HG02571 (cell line): ENCODE measurements at regions not wholly inside any gene's neighbourhood (a gene's known extent, or its start where the extent isn't known, plus 50 kb on each side); places are given as distances from the start of the nearest gene placed in this dataset.
"Not testable (repeated sequence)": the region's sequence is repeated elsewhere in the genome, so short reads cannot be mapped to it uniquely, and the experiment has no call there.

Experiments used
- ATAC-seq: cut with Tn5 transposase; IDR thresholded peaks from one replicate; pipeline ENCODE4 v1.9.1; 2021; ENCODE audit warnings: mild to moderate bottlenecking, moderate library complexity; ENCODE audit not compliant: unreplicated experiment

DNA sequence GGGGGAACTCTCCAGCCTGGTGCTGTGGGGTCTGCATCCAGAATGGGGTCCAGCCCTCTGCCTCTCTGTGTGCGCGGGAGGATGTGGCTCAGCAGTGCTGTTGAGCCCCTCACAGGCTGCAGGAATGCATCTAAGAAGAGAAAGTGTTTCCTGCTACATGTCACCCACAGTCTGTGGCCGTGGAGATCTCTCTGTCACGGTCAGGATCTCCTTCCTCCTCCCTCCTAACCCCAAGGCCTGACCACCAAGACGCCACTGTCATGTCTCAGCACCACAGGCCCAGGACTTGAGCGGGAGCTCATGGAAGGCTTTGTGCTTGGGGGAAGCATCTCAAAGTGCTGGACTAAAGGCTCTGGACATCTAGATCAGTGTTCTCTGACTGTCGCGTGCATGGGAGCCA, 90.1 kb downstream of the SREK1 start:
- ATAC-seq: no peak

DNA sequence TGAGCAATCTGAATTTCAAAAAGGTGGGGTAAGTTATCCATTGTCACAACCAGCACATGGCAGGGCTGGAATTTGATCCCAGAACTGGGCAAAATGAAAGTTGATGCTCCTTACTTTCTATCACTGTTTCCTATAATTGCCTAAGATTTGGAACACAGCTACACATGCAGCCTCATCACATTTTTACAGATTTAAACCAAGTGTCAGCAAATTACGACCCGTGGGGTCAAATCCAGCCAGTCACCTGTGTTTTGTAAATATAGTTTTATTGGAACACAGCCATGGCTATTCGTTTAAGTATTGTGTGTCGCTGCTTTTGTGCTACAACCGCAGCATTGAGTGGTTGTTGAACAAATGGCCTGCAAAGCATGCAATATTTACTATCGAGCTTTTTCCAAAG, 94.3 kb downstream of the SREK1 start:
- no peak for ATAC-seq

DNA sequence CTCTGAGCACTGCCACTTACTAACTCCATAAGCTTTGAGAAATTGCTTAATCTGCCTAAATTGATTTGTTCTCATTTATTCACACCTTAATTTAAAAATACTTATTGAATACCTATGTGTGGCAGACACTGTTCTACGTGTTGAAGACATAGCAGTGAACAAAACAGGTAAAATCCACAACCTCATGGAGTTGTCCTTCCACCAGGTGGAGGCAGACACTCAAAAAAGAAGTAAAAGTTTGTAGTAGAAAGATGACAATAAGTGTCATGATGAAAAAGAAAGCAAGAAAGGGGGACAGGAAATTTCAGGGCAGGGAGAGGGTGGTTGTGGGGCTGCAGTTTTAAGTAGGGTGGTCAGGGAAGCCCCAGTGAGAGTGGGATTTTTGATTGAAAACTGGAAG, 94.9 kb downstream of the SREK1 start:
- no peak for ATAC-seq

DNA sequence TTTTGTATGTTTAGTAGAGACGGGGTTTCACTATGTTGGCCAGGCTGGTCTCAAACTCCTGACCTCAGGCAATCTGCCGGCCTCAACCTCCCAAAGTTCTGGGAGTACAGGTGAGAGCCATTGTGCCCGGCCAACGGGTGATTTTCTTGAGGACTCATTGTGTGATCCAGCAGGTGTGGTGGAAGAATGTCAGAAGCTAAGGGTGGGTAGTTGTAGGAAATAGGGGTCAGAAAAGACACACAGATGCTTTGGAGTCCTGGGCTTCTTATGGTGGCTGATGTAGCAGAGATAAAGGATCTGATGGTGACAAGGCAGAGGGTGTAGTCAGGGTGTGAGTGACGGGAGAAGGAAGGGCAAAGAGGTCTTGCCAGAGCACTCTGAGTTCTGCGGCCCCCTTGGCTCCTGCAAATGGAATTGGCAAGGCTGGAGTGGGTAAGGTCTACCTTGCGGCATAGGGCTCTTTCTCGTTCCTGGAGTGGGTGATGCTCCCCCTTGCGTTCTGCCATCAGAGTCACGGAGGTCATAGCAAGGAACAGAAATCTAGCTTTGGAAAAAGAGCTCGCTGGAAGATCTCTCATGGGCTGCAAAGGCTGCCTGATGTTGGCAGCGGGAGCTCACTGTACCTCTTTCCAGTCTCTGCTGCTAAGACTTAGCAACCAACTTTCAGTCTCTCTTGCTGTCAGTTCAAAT, 97.2 kb downstream of the SREK1 start:
- no peak for ATAC-seq

DNA sequence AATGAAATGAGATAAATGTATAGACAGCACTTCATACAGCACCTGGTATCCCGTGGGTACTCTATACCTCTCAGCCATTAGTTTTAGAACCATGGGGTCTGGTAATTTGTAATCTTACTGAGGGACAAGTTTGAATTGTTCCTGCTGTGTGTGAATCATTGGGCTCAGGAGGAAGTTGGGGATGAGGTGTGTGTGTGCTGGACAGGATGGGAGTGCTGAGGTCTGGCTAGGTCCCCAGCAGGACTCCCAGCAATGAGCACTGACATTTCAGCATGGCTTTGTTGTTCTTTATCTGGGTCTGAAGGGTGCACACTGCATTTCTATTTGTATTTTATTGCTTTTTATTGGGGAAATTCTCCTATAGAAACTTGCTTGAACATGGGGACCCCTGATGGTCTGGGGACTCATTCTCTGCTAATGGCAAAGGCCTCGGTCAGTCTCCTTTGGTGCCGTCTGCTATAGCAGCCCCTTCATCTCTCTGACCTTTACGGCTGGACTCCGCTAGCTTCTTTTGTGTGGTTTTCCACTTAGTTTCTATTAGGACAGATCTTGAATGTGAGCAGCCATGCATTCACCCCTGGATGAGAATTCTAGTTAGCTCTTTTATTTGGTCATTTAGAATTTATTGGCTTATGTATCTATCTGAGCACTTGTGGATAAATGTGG, 98.1 kb downstream of the SREK1 start:
- ATAC-seq: no peak

DNA sequence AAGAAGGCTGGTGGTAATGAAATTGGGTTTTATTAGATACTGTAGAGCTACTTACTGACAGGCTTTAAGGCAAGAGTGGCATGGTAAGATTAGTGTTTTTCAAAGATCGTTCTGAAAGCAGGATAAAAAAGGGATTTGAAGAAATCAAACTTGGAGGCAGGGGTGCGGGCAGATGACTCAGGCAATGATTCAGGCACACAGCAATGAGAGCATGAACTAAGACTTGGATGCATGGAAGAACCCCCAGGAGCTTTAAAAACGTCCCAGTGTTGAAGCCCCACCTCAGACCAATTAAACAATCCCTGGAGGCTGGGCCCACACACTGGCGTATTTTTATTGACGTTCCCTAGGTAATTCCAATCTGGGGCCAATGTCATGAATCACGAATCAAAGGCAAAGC, 102.5 kb downstream of the SREK1 start:
- ATAC-seq: no peak

DNA sequence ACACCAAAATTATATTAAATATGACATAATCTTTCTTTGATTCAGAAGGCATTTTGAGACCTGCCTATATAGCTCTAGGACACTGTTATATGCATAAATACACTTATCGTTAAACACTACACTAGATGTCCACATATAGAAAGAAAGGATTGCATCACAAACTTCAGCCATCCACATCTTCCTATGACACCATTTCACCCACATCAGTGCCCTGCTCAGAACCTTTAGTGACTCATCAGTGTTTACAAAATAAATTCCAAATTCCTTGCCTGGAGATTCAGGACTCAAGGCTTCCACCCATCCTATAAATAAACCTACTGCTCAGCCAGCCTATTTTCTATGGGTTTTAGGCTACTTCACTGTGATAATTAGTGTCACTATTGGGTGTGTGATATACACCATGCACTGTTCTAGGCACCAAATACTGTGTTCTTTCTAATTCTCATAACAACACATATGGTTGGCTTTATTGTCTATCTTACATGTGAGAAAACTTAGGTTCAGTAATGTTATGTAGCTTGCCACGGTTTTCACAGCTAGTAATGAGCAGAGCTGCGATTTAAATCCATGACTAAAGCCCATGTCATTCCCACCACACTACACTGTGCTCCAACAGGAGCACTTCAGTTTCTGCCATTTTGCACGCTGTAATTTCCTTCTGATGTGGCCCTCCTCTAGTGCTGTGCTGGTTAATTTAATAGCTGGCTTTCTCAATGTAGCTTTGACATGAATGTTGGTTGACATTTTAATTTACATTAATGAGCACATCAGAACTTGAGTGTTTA, 103.3 kb downstream of the SREK1 start:
- ATAC-seq: no peak

DNA sequence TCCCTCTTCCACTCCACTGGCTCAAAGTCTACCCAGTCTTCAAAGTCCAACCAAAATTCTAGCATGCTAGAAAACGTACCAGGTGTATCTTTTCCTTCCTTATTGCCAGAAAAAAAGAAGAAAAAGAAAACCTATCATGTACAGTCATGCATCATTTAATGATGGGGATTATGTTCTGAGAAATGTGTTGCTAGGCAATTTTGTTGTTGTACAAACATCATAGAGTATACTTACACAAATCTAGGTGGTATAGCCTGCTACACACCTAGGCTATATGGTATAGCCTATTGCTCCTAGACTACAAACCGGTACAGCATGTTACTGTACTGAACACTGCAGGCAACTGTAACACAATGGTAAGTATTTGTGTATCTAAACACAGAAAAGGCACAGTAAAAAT, 104.8 kb downstream of the SREK1 start:
- ATAC-seq: no peak

DNA sequence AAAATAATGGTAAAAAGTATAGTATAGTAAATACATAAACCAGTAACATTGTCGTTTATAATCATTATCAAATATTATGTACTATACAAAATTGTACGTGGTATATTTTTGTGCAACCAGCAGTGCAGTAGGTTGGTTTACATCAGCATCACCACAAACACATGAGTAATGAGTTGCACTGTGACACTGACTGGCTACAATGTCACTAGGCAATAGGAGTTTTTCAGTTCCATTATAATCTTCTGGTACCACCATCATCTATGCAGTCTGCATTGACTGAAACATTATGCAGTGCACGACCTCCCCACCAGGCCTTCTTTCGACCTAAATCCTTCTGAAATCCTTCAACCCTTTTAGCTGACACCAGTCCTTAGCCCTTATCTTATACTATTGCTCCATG, 105.8 kb downstream of the SREK1 start:
- ATAC-seq: no peak

DNA sequence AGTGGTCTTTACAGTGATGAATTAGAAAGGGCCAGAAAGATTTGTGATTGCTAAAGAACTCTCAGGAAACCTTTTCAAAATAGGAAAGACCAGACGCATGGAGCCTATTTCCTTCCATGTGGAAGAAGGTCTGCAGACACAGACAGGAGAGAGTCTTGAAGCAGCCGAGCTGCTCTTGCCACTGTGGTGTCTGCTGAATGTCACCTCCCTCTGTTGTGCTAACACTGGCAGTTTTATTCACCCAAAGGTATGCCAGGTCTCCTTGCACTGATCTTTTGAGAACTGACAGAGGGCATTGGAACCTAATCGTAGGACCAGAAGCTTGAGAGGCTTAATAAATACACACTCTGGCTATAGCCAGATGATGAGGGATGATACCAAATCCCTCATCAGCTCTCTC, 108.7 kb downstream of the SREK1 start:
- no peak for ATAC-seq

DNA sequence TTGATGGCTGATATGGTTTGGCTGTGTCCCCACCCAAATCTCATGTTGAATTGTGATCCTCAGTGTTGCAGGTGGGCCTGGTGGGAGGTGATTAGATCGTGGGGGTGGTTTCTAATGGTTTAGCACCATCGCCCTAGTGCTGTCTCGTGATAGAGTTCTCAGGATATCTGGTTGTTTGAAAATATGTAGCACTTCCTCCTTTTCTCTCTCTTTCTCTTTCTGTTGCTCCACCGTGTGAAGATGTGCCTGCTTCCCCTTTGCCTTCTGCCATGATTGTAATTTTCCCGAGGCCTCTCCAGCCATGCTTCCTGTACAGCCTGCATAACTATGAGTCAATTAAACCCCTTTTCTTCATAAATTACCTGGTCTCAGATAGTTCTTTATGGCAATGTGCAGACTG, 111.6 kb downstream of the SREK1 start:
- ATAC-seq: no peak

DNA sequence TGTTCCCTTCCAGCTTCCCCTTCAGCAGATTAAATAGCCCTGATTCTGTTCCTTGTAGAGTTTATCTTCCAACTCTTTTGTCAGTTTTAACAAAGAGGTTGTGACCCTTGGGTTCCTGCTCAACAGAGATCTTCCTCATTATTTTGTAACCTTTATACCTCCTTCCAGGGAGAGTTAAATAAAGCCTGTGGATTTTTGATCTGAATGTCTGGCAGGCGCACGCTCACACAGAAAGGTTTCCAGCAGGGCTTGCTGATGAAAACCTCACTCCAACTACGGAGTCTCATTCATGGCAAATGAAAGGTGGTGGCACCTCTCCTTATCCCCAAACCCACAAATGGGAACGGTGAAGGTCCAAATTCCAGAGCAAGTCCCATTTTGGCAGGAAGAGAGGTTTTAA, 129.0 kb downstream of the SREK1 start:
- no peak for ATAC-seq

DNA sequence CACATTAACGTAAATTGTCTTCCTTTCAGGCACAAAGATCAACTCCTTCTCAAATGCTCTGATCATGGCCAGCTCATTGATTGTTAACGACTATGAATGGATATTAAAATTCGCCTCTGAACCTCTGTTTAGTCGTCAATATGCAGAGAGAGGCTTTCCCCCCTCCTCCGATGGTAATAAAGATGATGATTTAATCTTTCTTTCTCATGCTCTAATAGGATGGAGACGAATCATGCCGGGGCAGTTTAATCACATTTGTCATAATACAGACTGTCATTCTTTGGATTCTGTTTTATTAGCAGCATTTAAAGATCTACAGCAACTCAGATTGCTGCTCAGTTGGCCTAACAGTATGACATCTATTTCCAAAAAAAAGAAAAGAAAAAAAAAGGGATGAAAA, 132.9 kb downstream of the SREK1 start:
- ATAC-seq: no peak

DNA sequence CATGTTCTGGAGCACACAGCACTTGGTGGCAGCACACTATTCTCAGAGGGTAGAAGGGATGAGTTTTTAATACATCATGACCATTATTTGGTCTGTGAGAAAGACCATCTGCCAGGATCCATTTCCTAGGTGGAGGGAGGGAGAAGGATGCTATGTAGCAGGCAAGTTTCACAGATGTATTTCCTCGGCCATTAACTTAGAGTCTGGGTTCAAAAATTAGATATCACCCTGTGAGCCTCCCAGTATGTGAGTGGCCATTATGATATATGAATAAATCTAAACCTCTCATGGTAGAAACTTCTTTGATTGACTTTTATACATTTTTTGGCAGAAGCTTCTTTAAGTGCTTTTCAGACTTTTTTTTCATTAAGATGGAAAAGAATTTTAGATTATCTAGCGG, 133.9 kb downstream of the SREK1 start:
- ATAC-seq: no peak

DNA sequence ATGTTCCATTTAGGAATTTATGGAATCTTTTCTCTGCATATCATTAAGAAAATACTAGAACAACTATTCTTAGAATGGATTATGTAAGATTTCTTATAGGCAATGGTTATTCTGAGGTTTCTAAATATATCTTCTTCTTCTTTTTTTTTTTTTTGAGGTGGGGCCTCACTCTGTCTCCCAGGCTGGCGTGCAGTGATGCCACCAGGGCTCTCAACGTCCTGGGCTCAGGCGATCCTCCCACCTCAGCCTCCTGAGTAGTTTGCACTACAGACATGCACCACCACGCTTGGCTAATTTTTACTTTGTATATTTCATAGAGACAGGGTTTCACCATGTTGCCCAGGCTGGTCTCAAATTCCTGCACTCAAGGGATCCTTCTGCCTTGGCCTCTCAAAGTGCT, 137.2 kb downstream of the SREK1 start:
- no peak for ATAC-seq

DNA sequence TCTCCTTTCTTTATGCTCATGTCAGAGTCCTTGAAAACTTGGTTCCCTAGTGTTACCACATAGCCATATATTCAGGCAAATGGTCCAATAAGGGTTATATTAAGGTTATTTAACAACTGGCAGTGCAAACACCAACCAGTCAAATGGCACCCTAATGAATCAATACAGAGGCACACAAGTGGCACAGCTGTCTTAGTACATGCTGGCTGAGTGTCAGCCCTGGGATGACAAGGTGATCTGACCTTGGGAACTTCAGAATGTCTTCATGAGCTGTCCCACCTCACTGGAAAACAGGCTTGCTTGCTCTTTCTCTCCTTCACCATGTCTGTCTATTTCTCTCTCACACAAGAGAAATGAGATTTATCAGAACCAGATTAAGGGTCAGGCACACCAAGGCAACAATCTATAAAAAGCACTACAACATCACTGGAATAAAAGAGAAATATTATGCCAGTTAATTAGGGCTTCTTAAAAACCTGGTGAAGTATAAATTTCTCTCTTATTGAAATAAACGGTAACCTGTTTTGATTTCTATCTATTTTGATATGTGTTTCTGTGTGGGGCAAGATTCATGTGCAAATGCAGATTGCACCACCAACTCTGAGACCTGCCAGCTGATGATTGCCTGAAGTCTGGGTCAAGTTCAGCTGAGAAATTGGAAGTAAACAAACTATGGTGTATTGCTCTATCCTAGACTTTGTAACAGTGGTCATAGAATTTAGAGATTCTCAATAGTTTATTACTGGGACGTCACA, 140.7 kb downstream of the SREK1 start:
- no peak for ATAC-seq

DNA sequence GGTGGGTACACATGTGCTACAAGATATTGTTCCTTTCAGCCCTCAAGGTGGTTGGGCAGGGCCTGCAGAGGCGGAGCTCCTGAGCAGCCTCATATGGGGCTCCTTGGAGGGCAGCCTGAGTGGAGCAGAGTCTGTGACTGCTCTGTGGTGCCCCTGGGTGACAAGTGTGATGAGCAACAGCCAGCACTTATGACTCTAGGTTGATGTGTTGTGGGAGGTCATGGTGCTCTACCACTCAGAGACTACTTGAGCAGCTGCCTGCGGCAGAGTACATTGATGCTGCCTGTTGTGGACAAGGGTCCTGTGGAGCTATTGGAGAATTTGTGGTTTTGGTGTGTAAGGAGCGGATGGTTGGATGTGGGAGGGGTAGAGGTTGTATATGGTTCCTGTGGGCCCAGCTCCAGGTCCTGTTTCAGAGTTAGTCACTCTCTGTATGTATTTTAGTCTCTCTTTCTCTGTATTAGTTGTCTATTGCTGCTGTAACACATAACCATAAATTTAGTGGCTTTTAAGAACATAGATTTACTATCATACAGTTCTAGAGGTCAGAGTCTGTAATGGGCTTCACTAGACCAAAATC, 141.3 kb downstream of the SREK1 start:
- ATAC-seq: no peak

DNA sequence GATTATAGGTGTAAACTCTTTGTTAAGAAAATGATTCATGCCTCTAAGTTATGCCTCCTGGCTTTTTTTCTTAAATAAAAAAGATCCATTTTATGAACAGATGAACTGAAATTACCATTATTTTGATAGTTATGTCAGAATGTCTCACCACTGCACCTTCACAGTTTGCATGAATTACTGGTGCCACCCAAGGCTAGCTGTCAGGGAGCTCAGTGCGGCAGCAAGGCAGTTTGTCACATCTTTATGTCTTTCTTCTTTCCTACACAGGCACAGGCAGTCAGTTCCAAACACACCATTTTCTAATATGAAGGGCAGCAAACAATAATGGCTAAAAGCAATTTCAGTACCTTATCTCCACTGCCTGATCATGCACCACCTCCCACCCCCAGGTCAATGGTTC, 147.7 kb downstream of the SREK1 start:
- ATAC-seq: no peak

DNA sequence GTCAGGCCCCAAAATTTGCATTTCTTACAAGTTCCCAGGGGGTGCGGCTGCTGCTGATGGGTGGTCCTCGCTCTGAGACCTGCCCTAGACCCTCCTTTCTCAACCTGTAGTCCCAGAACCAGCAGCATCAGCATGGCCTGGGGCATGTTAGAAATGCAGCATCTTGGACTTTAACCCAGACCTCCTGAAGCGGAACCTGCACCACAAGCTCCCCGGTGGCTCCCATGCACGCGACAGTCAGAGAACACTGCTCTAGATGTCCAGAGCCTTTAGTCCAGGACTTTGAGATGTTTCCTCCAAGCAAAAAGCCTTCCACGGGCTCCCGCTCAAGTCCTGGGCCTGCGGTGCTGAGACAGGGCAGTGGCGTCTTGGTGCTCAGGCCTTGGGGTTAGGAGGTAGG, 149.8 kb downstream of the SREK1 start:
- not testable (repeated sequence) for ATAC-seq

DNA sequence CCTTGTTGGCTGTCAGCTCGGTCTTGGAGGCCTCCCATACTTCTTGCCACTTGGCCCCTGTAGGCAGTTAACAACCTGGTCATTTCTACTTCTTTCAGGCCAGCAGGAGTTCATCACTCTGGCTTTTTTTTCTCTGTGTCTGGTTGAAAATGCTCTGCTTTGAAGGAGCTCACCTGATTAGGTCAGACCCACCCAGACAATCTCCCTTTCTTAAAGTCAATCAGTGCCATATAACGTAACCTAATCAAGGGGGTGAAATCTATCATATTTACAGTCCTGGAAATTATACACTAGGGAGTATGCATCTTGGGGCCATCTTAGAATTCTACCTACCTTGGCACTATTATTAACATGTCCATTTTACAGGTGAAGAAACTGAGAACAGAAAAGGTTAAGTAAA, 155.4 kb downstream of the SREK1 start:
- no peak for ATAC-seq

DNA sequence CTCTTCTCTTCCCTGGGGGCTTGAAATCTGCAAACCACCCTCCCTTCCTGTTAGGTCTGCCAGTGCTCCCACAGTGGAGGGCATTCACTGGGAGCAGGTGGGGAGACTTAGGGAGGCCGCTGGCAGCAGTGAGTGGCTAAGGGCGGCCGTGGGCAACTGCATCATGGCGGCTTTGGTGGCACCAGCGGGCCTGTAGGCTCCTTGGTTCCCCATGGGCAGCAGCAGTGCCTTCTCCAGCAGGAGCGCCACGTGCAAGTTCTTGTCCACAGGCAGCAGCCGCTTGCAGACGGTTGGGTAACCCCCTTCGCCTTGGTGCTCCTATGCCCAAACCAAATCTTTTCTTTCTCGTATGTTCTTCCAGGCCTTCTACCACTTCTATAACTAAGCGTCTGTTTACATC, 158.2 kb downstream of the SREK1 start:
- no peak for ATAC-seq
